CD4-positive, alpha-beta T cell (primary cell): ENCODE measurements at regions not wholly inside any gene's neighbourhood (a gene's known extent, or its start where the extent isn't known, plus 50 kb on each side); places are given as distances from the start of the nearest gene placed in this dataset.

Experiments used
- ATAC-seq: fragments of 200-7000 bp; cut with Tn5 transposase; one replicate; pipeline ENCODE4 v1.10.0; 2022; ENCODE audit warnings: mild to moderate bottlenecking; ENCODE audit not compliant: poor library complexity
- CTCF ChIA-PET: fragments of 350-600 bp; sonication (Branson Sonifier 250); formaldehyde crosslinking; loops from one replicate; lab custom pipeline; 2021; ENCODE audit warnings: antibody characterized with exemption, inconsistent platforms; lab: Charles Lee
- POLR2A ChIA-PET: fragments of 350-600 bp; sonication (Branson Sonifier 250); formaldehyde crosslinking; loops from one replicate; lab custom pipeline; 2021; ENCODE audit warnings: antibody characterized with exemption, inconsistent platforms; lab: Charles Lee
- DNase-seq, 14 experiments: peaks; one replicate each; pipeline ENCODE4 v3.0.0-alpha.2; 2013 to 2020; ENCODE audit warnings: mixed read lengths in 2 of 14
- H3K27ac ChIP-seq, 2 donors: one replicate each; pipeline versions ENCODE4 v1.5.1 to v1.7.0; 2013; ENCODE audit warnings: low read length in 2 of 2, low read depth in 1 of 2, mild to moderate bottlenecking in 1 of 2
- H3K27me3 ChIP-seq, 2 experiments: 1 replicate in 1 of 2; 2 replicates in 1 of 2; pipeline versions ENCODE4 v1.6.1 to v1.7.0; 2013; ENCODE audit warnings: low read length in 2 of 2, control low read depth in 1 of 2, mild to moderate bottlenecking in 1 of 2, moderate library complexity in 1 of 2; ENCODE audit not compliant: insufficient read depth in 2 of 2, control insufficient read depth in 1 of 2
- H3K36me3 ChIP-seq: one replicate; pipeline ENCODE4 v1.6.1; 2013; ENCODE audit warnings: low read length, control low read depth; ENCODE audit not compliant: insufficient read depth
- H3K4me1 ChIP-seq: one replicate; pipeline ENCODE4 v1.6.1; 2013; ENCODE audit warnings: low read length, control low read depth; ENCODE audit not compliant: insufficient read depth
- H3K4me3 ChIP-seq: one replicate; pipeline ENCODE4 v1.5.1; 2013; ENCODE audit warnings: mild to moderate bottlenecking, low read length, moderate library complexity
- H3K9me3 ChIP-seq, 2 experiments: 1 replicate in 1 of 2; 2 replicates in 1 of 2; pipeline versions ENCODE4 v1.6.1 to v1.7.0; 2013; ENCODE audit warnings: low read length in 2 of 2, mild to moderate bottlenecking in 2 of 2, control low read depth in 1 of 2, moderate library complexity in 1 of 2; ENCODE audit not compliant: control insufficient read depth in 1 of 2, insufficient read depth in 1 of 2
- H3K27ac Mint-ChIP-seq: one replicate; pipeline ENCODE4 v1.8.0; 2020; ENCODE audit warnings: mixed read lengths
- H3K27me3 Mint-ChIP-seq: one replicate; pipeline ENCODE4 v1.8.0; 2021; ENCODE audit warnings: mixed read lengths
- H3K36me3 Mint-ChIP-seq: one replicate; pipeline ENCODE4 v1.8.0; 2021; ENCODE audit warnings: low read depth, mixed read lengths
- H3K4me1 Mint-ChIP-seq: one replicate; pipeline ENCODE4 v1.8.0; 2021; ENCODE audit warnings: low read depth, mixed read lengths
- H3K4me3 Mint-ChIP-seq: one replicate; pipeline ENCODE4 v1.8.0; 2020; ENCODE audit warnings: mild to moderate bottlenecking, mixed read lengths
- H3K9me3 Mint-ChIP-seq: one replicate; pipeline ENCODE4 v1.8.0; 2020; ENCODE audit warnings: mixed read lengths
- intact Hi-C, 2 experiments: fragments of 100-400 bp; cut with DNase I in 1 of 2; cut with micrococcal nuclease in 1 of 2; formaldehyde crosslinking; loops; one replicate each; pipeline versions ENCODE4 v1.15.1 to v1.9.0; 2023 to 2025; cut with DNase I, micrococcal nuclease
- TF ChIP-seq, protein P1 (sequence below): fragments of 200-600 bp; IDR thresholded peaks from one replicate; pipeline ENCODE4 v1.8.0; 2022; ENCODE audit warnings: antibody characterized with exemption, mild to moderate bottlenecking

DNA sequence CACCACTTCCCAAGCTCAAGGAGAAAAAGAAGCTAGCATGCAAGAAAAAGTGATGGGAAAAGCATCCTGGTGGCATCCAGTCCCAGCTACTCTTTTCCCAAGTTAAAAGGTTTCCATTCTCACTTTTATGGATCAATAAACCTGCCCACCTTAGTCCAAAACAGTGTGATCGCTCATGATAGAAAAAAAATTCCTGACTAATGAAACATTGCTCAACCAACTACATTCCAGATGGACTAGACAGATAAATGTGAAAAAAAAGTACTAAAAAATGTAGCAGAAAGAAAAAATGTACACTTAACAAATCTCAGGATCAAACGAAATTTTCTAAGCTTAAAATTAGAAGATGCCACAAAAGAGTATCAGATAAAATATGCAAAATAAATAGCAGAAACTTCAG, 312.2 kb downstream of the TMA16 start:
- TF ChIP-seq, protein P1, sequence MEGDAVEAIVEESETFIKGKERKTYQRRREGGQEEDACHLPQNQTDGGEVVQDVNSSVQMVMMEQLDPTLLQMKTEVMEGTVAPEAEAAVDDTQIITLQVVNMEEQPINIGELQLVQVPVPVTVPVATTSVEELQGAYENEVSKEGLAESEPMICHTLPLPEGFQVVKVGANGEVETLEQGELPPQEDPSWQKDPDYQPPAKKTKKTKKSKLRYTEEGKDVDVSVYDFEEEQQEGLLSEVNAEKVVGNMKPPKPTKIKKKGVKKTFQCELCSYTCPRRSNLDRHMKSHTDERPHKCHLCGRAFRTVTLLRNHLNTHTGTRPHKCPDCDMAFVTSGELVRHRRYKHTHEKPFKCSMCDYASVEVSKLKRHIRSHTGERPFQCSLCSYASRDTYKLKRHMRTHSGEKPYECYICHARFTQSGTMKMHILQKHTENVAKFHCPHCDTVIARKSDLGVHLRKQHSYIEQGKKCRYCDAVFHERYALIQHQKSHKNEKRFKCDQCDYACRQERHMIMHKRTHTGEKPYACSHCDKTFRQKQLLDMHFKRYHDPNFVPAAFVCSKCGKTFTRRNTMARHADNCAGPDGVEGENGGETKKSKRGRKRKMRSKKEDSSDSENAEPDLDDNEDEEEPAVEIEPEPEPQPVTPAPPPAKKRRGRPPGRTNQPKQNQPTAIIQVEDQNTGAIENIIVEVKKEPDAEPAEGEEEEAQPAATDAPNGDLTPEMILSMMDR = no peak
- Mint-ChIP-seq H3K36me3 (no peaks in the 10 kb centered on the region), H3K27me3 (no peaks in the 10 kb centered on the region), H3K9me3 (no peaks in the 10 kb centered on the region), H3K4me3 (no peak overlapping the region), H3K4me1 (no peaks in the 10 kb centered on the region), H3K27ac (no peak overlapping the region)
- POLR2A ChIA-PET = no interaction called here
- Histone ChIP-seq H3K9me3 (no peaks in the 10 kb centered on the region), H3K4me3 (no peak overlapping the region), H3K27me3 (no peaks in the 10 kb centered on the region), H3K4me1 (no peaks in the 10 kb centered on the region), H3K27ac (no peak overlapping the region), H3K36me3 (no peaks in the 10 kb centered on the region)
- ATAC-seq (no peak), DNase-seq (no peak)
- intact Hi-C loops = no loop called here
- CTCF ChIA-PET = no interaction called here

DNA sequence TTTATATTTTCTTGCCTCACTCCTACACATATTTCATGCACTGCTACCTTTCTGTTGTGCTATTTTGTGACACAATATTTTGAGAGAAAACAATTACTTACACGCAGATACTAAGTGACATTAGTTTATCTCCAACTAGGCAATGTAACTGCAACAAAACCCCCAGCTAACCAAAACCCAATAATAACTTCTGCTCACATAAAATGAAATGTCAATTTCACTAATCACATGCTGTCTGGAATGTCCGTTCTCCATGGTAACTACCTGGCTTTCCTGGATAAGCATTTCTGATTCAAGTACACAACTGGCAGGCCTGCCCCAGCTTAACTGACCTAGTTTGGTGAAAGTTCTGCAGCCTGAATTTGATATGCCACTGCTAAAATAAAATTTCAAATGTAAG, 313.5 kb downstream of the TMA16 start:
- H3K27me3 ChIP-seq = no peaks in the 10 kb centered on the region
- Mint-ChIP-seq H3K27ac (no peak overlapping the region), H3K4me3 (no peak overlapping the region), H3K36me3 (no peaks in the 10 kb centered on the region), H3K4me1 (no peaks in the 10 kb centered on the region), H3K9me3 (no peaks in the 10 kb centered on the region), H3K27me3 (no peaks in the 10 kb centered on the region)
- TF ChIP-seq, protein P1 = no peak
- no peak for ATAC-seq
- DNase-seq = no peak
- ChIA-PET POLR2A (no interaction called here), CTCF (no interaction called here)
- H3K4me3 ChIP-seq = no peak overlapping the region
- H3K27ac ChIP-seq = no peak overlapping the region
- H3K36me3 ChIP-seq = no peaks in the 10 kb centered on the region
- no peaks in the 10 kb centered on the region for H3K9me3 ChIP-seq
- intact Hi-C loops = no loop called here
- no peaks in the 10 kb centered on the region for H3K4me1 ChIP-seq

DNA sequence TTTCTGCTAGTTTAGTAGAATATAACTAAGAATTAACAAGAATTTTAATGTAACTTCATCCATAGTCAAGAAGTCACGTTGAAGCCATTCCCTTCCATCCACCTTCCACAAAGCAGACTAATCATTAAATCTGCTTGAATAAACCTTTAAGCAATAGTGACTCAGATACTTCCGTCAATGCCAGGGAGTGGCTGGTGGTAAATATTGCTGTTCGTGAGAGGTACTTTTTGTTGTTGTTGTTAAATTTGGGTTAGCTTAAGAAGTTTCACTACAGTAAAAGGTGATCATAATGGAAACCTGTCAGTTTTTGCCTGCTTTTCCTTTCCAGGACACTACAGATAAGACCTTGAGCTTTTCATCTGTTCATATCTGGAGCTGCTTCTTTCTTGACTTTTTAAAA, 316.3 kb downstream of the TMA16 start:
- H3K36me3 Mint-ChIP-seq = no peaks in the 10 kb centered on the region
- H3K4me3 Mint-ChIP-seq = no peak overlapping the region
- DNase-seq (no peak), ATAC-seq (no peak)
- Histone ChIP-seq H3K27me3 (no peaks in the 10 kb centered on the region), H3K36me3 (no peaks in the 10 kb centered on the region), H3K4me1 (no peaks in the 10 kb centered on the region), H3K27ac (no peak overlapping the region), H3K4me3 (no peak overlapping the region), H3K9me3 (no peaks in the 10 kb centered on the region)
- ChIA-PET POLR2A (no interaction called here), CTCF (no interaction called here)
- H3K9me3 Mint-ChIP-seq = no peaks in the 10 kb centered on the region
- no peak overlapping the region for H3K27ac Mint-ChIP-seq
- intact Hi-C loops = no loop called here
- TF ChIP-seq, protein P1 = no peak
- no peaks in the 10 kb centered on the region for H3K4me1 Mint-ChIP-seq
- no peaks in the 10 kb centered on the region for H3K27me3 Mint-ChIP-seq
